ENCODE measurements at regions not wholly inside any gene's neighbourhood (a gene's known extent, or its start where the extent isn't known, plus 50 kb on each side); places are given as distances from the start of the nearest gene placed in this dataset.

DNA sequence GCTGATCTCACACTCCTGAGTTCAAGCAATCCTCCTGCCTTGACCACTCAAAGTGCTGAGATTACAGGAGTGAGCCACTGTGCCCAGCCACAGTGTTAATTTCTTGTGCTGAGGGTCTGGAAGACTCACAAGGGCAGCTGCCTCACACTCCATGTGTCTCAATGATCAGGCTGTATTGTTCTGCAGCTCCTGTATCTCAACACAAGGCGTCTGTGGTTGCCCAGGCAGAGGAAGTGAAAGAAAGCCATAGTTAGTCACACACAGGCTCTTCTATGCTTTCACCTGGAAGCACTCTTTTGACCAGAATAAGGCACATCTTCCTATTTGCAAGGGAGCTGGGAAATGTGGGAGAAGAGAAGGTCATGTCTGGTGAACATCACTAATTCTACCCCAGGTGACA is 107.3 kb upstream of the ZNF507 start:
- no peak for ATAC-seq
- TF ChIP-seq, protein P1, sequence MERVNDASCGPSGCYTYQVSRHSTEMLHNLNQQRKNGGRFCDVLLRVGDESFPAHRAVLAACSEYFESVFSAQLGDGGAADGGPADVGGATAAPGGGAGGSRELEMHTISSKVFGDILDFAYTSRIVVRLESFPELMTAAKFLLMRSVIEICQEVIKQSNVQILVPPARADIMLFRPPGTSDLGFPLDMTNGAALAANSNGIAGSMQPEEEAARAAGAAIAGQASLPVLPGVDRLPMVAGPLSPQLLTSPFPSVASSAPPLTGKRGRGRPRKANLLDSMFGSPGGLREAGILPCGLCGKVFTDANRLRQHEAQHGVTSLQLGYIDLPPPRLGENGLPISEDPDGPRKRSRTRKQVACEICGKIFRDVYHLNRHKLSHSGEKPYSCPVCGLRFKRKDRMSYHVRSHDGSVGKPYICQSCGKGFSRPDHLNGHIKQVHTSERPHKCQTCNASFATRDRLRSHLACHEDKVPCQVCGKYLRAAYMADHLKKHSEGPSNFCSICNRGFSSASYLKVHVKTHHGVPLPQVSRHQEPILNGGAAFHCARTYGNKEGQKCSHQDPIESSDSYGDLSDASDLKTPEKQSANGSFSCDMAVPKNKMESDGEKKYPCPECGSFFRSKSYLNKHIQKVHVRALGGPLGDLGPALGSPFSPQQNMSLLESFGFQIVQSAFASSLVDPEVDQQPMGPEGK (CRISPR knock-in tag; IDR thresholded peaks at IDR 0.05; ENCODE audit: borderline replicate concordance): no peak
- TF ChIP-seq PPARA (CRISPR knock-in tag; IDR thresholded peaks at IDR 0.05; ENCODE audit: borderline replicate concordance): no peak
- TF ChIP-seq TCF4 (CRISPR knock-in tag; IDR thresholded peaks at IDR 0.05; ENCODE audit: borderline replicate concordance): no peak

DNA sequence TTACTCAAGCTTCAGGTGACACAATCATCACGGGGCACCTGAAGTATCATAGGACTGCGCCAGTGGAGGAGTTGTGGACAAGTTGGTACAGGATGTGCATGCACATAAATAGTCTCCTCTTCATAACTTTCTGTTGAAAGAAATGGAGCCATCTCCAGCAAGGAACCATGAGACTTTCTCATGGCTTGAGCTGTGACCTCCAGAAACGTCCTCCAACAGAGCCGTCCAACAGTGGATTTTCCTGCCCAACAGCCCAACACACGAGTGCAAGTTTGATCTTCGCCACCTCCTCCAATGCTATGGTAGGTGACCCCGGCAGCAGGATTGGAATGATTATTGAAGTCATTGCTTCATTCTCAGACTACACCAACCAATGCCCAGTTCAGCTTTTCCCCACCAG is 105.1 kb upstream of the ZNF507 start:
- ATAC-seq: no peak
- no peak for TF ChIP-seq ZNF565 (CRISPR knock-in tag; conservative IDR thresholded peaks at IDR 0.05; ENCODE audit: low read depth)
- TF ChIP-seq TOX (CRISPR knock-in tag; IDR thresholded peaks at IDR 0.05; ENCODE audit: borderline replicate concordance): no peak
- no peak for TF ChIP-seq PPARA (CRISPR knock-in tag; IDR thresholded peaks at IDR 0.05; ENCODE audit: borderline replicate concordance)
- no peak for TF ChIP-seq BACH2 (CRISPR knock-in tag; IDR thresholded peaks at IDR 0.05; ENCODE audit: borderline replicate concordance)
- TF ChIP-seq ARNTL (CRISPR knock-in tag; IDR thresholded peaks at IDR 0.05; ENCODE audit: borderline replicate concordance, low read depth): no peak
- TF ChIP-seq ZNF70 (CRISPR knock-in tag; IDR thresholded peaks at IDR 0.05): no peak
- TF ChIP-seq TCF4 (CRISPR knock-in tag; IDR thresholded peaks at IDR 0.05; ENCODE audit: borderline replicate concordance): no peak
- no peak for TF ChIP-seq ISL1 (CRISPR knock-in tag; IDR thresholded peaks at IDR 0.05)
- TF ChIP-seq, protein P1 (CRISPR knock-in tag; IDR thresholded peaks at IDR 0.05; ENCODE audit: borderline replicate concordance): no peak
- TF ChIP-seq ZNF8 (CRISPR knock-in tag; IDR thresholded peaks at IDR 0.05): no peak

DNA sequence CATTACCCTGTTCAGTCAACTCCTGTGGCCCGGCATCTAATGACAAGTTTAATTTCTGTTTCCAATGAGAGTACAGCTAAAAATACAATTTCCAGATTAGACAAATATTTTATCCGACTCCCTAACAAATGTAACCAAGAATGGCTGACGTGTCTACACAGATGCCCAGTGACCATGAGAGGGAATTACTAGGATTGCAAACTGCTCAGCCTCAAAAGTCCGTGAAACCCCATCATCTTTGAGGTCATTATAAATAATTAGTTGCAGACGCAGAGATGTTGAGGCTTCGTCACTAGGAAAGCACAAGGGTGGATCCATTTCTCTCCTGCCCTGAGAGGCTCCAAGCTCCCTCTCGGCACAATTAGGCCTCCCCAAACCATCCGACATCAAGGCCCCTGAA is 104.1 kb upstream of the ZNF507 start:
- TF ChIP-seq, protein P2, sequence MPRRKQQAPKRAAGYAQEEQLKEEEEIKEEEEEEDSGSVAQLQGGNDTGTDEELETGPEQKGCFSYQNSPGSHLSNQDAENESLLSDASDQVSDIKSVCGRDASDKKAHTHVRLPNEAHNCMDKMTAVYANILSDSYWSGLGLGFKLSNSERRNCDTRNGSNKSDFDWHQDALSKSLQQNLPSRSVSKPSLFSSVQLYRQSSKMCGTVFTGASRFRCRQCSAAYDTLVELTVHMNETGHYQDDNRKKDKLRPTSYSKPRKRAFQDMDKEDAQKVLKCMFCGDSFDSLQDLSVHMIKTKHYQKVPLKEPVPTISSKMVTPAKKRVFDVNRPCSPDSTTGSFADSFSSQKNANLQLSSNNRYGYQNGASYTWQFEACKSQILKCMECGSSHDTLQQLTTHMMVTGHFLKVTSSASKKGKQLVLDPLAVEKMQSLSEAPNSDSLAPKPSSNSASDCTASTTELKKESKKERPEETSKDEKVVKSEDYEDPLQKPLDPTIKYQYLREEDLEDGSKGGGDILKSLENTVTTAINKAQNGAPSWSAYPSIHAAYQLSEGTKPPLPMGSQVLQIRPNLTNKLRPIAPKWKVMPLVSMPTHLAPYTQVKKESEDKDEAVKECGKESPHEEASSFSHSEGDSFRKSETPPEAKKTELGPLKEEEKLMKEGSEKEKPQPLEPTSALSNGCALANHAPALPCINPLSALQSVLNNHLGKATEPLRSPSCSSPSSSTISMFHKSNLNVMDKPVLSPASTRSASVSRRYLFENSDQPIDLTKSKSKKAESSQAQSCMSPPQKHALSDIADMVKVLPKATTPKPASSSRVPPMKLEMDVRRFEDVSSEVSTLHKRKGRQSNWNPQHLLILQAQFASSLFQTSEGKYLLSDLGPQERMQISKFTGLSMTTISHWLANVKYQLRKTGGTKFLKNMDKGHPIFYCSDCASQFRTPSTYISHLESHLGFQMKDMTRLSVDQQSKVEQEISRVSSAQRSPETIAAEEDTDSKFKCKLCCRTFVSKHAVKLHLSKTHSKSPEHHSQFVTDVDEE (CRISPR knock-in tag; IDR thresholded peaks at IDR 0.05): no peak
- TF ChIP-seq, protein P1 (CRISPR knock-in tag; IDR thresholded peaks at IDR 0.05; ENCODE audit: borderline replicate concordance): no peak
- no peak for TF ChIP-seq ZFP30 (CRISPR knock-in tag; IDR thresholded peaks at IDR 0.05)
- no peak for TF ChIP-seq ZNF70 (CRISPR knock-in tag; IDR thresholded peaks at IDR 0.05)
- TF ChIP-seq ZFP3 (CRISPR knock-in tag; IDR thresholded peaks at IDR 0.05): no peak
- ATAC-seq: no peak

DNA sequence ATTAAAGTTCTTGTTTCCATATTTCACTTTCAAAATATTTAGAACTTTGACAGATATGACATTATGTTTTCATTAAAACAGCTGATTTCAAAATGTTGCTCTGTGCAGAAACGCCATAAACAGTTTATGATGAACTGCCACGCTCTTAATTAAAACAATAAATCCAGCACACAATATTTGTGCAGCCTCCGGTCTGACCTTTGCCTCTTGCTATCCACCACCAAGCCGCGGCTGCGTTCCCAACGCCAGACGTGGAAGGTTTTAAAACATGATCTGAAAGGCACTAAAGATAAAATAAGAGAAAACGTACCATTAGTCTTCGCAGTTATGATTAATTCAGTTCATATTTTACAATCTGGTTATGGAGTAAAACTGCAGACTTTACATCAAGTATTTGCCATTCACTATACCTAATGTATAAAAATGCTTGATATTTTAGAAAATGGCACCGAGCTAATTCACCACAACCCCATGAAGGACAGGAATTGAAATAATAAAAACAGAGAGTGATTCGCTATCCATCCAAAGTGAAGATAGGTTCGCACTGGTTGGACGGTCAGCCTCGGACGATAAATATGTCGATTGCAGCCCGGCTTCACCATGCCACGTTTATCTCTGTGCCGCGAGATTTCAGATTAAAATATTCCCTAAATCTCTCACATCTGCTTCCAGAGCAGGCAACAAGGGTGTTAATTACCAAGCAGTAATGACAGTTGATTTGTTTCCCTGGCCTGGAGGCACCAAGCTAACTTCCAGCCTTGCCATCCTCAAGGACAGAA is 103.3 kb upstream of the ZNF507 start:
- no peak for ATAC-seq
- TF ChIP-seq, protein P2 (CRISPR knock-in tag; IDR thresholded peaks at IDR 0.05): no peak
- TF ChIP-seq PPARA (CRISPR knock-in tag; IDR thresholded peaks at IDR 0.05; ENCODE audit: borderline replicate concordance) (no peak), SNAI2 (CRISPR knock-in tag; IDR thresholded peaks at IDR 0.05) (no peak), OSR1 (CRISPR knock-in tag; IDR thresholded peaks at IDR 0.05) (no peak), TCF4 (CRISPR knock-in tag; IDR thresholded peaks at IDR 0.05; ENCODE audit: borderline replicate concordance) (no peak), ARNTL (CRISPR knock-in tag; IDR thresholded peaks at IDR 0.05; ENCODE audit: borderline replicate concordance, low read depth) (no peak), CSDC2 (CRISPR knock-in tag; IDR thresholded peaks at IDR 0.05) (no peak), RARB (CRISPR knock-in tag; IDR thresholded peaks at IDR 0.05) (no peak), ZC3H10 (CRISPR knock-in tag; IDR thresholded peaks at IDR 0.05) (no peak), BACH2 (CRISPR knock-in tag; IDR thresholded peaks at IDR 0.05; ENCODE audit: borderline replicate concordance) (no peak), TOX (CRISPR knock-in tag; IDR thresholded peaks at IDR 0.05; ENCODE audit: borderline replicate concordance) (no peak), ZFP3 (CRISPR knock-in tag; IDR thresholded peaks at IDR 0.05) (no peak), ESRRG (CRISPR knock-in tag; IDR thresholded peaks at IDR 0.05) (no peak), ZNF8 (CRISPR knock-in tag; IDR thresholded peaks at IDR 0.05) (no peak), ISL1 (CRISPR knock-in tag; IDR thresholded peaks at IDR 0.05) (no peak)
- TF ChIP-seq, protein P3, sequence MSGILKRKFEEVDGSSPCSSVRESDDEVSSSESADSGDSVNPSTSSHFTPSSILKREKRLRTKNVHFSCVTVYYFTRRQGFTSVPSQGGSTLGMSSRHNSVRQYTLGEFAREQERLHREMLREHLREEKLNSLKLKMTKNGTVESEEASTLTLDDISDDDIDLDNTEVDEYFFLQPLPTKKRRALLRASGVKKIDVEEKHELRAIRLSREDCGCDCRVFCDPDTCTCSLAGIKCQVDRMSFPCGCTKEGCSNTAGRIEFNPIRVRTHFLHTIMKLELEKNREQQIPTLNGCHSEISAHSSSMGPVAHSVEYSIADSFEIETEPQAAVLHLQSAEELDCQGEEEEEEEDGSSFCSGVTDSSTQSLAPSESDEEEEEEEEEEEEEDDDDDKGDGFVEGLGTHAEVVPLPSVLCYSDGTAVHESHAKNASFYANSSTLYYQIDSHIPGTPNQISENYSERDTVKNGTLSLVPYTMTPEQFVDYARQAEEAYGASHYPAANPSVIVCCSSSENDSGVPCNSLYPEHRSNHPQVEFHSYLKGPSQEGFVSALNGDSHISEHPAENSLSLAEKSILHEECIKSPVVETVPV (CRISPR knock-in tag; IDR thresholded peaks at IDR 0.05): no peak
